Lower leg skin (tissue), 3 donors: ENCODE measurements at regions not wholly inside any gene's neighbourhood (a gene's known extent, or its start where the extent isn't known, plus 50 kb on each side); places are given as distances from the start of the nearest gene placed in this dataset.

Source experiments
- CTCF ChIP-seq, 3 donors: fragments of 450-650 bp; IDR thresholded peaks; one replicate each; pipeline ENCODE4 v1.5.1; 2016; ENCODE audit warnings: antibody characterized with exemption in 3 of 3, mild to moderate bottlenecking in 3 of 3, moderate library complexity in 2 of 3
- POLR2A ChIP-seq, 2 donors: fragments of 450-650 bp; IDR thresholded peaks; one replicate each; pipeline ENCODE4 v1.6.1; 2016 to 2017; ENCODE audit warnings: antibody characterized with exemption in 2 of 2, mild to moderate bottlenecking in 1 of 2, moderate library complexity in 1 of 2

- TF ChIP-seq CTCF (IDR thresholded peaks at IDR 0.05) (no peak), POLR2A (IDR thresholded peaks at IDR 0.05) (no peak)
Measured at GRCh38 chr14:96959992-96960391, 162.8 kb downstream of the VRK1 start.
